Activated CD4-positive, alpha-beta T cell treated with anti-CD3 and anti-CD28 coated beads, Interleukin-2, Interleukin-6, amounts not matched to agents 100 ng/mL and 50 ng/mL, durations not matched to agents 16 hours and 8 hours (primary cell): ENCODE measurements at regions not wholly inside any gene's neighbourhood (a gene's known extent, or its start where the extent isn't known, plus 50 kb on each side); places are given as distances from the start of the nearest gene placed in this dataset.
"Not testable (repeated sequence)": the region's sequence is repeated elsewhere in the genome, so short reads cannot be mapped to it uniquely, and the experiment has no call there.

Source experiments
- DNase-seq: peaks from one replicate; pipeline ENCODE4 v3.0.0-alpha.2; 2020

DNA sequence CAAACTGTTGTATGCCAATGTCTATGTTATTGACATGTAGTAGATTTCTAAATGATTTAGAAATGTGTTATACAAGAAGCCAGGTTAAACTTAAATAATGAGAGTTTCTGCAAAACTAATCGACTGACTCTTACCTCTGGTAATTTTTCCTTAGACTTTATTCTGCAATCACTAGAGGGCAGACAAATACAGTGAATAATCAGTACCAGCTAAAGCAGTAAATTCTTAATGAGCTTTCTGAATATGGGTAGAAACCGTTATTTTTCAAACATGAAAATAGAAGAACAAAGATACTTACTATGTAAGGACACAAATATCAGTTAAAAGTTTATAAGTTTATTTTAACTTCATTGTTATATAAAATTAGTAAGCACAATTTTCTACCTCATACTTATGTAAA, 97.9 kb upstream of the RGS1 start:
- peak; percentile 64 for DNase-seq

DNA sequence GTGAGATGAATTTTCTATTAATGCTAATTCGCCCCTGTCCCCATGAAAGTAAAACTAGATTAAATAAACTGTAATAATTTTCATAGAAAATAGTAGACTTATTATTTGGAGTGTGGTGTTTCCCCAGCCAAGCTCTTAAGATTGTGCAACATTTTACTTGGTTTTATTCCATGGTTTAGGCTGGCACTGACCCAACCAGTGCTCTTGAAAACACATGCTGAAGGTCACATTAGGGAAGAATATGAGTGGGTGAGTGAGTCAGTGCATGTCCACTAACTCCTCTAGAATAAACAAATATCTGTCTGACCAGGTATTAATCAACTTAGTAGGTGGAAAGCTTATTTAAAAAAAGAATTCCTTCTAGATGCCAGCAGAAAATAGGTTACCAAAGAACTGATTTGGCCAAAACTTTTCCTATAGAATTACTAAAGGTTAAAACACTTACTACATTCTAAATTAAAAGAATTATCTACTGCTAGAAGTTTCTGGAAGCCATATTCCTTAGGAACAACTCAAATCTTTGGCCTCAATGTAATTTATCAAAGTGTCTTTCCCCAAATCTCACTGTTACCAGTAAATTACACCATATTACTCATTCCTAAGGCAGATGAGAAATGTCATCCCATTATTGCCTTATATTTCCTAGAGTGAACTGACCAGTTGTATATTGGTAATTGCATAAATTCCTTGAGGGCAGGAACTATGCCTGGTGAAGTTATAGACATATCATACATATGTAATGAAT, 89.7 kb upstream of the RGS1 start:
- no peak for DNase-seq

DNA sequence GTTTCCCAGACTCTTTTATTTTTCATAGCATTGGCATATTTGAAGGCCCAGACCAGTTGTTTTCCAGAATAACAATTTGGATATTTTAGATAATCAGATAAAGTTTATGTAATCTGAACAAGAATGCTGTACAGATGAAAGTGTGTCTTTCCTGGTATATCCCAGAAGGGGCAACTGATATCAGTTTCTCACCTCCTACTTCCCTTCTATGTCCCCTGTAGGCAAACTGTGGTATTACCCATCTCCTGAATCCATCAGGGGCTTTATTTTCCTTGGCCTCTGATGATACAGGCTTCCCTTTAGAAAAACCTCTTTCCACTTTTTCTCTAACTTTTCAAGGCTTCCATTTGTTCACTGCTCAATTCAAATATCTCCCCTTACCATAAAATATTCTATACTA, 87.5 kb upstream of the RGS1 start:
- no peak for DNase-seq

GRCh38 chr1:192489047-192489446, 86.5 kb upstream of the RGS1 start:
- no peak for DNase-seq

GRCh38 chr1:192489748-192490147, 85.8 kb upstream of the RGS1 start:
- peak; percentile 27 for DNase-seq

DNA sequence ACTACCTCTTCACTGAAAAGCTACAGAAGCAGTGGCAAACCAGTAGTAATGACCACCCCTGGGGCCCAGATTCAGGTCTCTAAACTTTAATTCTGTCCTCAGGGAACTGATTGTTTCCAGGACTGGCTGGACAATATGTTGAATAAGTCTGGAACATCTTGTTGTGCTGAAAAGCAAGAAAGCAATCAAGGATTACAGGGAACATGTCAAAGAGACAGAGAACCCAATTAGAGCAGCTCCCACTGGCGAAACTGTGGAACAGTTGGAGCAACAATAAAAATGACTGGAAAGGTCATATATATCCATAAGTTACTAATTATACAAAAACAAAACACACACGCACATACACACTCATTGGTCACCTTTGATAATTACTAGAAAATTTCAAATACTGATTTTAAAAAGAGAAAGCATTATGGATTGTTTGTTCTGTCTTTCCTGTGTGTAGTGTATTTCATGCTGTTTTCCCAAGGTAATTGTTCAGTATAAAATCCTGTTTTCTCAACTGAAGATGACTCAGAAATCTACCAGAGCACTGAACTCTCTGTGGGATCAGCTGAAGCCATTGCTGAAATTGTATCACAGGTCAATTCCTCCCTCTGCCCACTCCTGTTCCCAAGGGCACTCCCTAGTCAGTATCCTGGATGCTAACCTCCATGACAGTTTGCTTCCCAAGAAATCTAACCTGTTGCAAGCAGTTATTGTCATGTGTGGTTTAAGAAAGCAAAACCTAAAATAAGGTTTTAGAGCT, 83.6 kb upstream of the RGS1 start:
- DNase-seq, result no peak

GRCh38 chr1:192493584-192493983, 82.0 kb upstream of the RGS1 start:
- no peak for DNase-seq

- DNase-seq, result no peak
Observed at GRCh38 chr1:192496369-192497056, 79.1 kb upstream of the RGS1 start.

- DNase-seq, result no peak
Observed at GRCh38 chr1:192497214-192497794, 78.3 kb upstream of the RGS1 start.

DNA sequence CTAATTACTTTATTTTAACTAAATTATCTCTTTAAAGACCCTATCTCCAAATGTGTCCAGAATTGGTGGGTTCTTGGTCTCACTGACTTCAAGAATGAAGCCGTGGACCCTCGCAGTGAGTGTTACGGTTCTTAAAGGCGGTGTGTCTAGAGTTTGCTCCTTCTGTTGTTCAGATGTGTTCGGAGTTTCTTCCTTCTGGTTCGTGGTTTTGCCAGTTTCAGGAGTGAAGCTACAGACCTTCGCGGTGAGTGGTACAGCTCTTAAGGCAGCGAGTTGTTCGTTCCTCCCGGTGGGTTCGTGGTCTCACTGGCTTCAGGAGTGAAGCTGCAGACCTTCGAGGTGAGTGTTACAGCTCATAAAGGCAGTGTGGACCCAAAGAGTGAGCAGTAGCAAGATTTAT, 77.5 kb upstream of the RGS1 start:
- DNase-seq, result not testable (repeated sequence)

DNA sequence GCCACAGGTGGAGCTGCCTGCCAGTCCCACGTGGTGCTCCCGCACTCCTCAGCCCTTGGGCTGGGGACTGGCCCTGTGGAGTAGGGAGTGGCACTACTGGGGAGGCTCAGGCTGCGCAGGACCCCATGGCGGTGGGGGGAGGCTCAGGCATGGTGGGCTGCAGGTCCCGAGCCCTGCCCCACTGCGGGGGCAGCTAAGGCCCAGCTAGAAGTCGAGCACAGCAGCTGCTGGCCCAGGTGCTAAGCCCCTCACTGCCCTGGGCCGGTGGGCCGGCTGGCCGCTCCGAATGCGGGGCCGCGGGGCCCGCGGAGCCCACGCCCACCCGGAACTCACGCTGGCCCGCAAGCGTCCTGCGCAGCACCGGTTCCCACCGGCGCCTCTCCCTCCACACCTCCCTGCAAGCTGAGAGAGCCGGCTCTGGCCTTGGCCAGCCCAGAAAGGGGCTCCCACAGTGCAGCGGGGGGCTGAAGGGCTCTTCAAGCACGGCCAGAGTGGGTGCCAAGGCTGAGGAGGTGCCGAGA, 76.5 kb upstream of the RGS1 start:
- DNase-seq, result not testable (repeated sequence)

DNA sequence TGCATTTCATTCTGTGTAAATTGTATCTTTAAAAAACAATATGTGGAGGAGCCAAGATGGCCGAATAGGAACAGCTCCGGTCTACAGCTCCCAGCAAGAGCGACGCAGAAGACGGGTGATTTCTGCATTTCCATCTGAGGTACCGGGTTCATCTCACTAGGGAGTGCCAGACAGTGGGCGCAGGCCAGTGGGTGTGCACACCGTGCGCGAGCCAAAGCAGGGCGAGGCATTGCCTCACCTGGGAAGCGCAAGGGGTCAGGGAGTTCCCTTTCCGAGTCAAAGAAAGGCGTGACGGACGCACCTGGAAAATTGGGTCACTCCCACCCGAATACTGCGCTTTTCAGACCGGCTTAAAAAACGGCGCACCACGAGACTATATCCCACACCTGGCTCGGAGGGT, 75.0 kb upstream of the RGS1 start:
- DNase-seq, result not testable (repeated sequence)

- DNase-seq, result peak; percentile 68
Observed at GRCh38 chr1:192506741-192507155, 68.8 kb upstream of the RGS1 start.

DNA sequence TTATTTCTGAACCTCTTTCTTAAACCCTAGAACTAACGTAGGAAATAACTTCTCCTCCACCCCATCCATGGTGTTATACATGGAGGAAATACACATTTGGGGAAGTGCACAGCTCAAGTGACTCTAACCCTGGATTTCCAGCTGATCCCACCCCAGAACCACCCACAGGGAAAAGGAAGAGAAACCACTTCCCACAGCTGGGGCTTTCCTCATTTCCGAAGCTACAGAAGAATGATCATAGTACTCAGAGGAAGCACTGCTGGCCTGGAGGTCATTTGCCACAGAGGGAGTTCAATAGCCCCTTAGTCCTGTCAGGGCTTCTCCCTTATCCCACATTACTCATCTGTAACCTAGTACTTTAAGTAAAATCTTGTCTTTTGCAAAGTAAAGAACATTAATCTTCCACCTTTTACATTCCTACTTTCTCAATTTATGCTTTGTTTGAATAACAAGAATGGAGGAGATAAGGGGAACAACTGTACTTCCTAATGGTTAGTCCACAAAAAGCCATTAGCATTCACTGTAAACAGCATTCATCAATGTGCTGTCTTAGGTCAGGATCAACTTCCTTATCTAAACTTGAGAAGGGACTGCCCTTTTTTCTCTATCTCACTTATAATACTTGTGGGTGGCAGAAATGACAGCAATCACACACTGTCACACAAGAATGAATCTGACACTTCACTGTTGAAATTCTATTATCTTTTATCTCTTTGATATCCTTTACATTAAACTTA, 63.0 kb upstream of the RGS1 start:
- DNase-seq, result no peak

DNA sequence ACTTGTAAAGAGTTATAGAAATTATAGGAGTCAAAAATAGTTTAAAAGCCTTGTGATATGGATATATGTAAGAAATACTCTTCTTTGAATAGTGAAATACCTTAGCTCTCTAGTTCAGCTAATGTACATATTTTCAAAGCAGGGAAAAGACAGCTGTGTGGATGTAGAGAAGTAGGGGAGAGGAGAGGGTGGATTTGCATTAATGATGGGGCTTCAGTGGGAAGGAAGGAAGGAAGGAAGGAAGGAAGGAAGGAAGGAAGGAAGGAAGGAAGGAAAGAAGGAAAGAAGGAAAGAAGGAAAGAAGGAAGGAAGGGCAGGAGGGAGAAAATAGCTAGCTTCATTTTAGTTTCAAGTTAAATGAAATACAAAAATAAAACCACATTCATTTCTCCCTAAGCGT, 62.4 kb upstream of the RGS1 start:
- no peak for DNase-seq

DNA sequence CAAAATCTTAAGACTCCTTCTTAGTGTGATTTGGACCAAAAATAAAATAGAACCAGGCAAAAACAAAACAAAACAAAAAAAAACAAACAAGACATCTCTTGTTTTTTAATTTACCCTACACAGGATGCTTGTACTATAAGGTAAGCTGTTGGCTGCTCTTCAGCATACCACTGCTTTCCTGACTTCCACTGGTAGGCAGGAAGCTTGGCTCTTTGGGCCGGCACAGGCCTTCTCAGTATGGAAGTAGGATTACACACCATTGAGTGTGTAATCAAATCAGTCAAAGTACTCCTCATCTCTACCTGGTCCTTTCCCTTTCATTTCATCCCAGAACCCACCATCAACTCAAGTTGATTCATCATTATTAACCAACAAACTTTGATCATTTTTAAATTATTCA, 61.9 kb upstream of the RGS1 start:
- DNase-seq, result no peak

- peak; percentile 95 for DNase-seq
Observed at GRCh38 chr1:192516776-192517297, 58.7 kb upstream of the RGS1 start.

DNA sequence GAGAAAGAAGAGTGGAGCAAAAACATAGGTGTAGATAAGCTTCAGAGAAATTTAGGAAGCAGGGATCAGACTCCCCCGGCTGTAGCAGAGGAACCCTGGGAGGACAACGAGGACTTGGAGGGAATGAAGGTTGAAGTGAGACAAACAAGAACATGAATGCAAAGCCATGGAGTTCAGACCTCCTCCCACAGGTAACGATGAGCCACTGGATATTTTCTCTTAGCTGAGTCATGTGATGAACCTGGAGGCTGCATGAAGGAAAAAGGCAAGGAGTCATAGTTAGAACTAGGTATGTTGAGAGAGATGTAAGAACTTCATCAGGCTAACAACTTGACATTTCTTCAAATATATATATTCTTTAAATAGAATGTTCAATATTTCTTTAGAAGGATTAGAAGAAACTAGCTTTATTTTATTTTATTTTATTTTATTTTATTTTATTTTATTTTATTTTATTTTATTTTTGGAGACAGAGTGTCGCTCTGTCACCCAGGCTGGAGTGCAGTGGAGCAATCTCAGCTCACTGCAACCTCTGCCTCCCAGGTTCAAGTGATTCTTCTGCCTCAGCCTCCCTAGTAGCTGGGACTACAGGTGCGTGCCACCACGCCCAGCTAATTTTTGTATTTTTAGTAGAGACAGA, 57.7 kb upstream of the RGS1 start:
- peak; percentile 44 for DNase-seq

- DNase-seq, result peak; percentile 68
Observed at GRCh38 chr1:192518700-192519099, 56.9 kb upstream of the RGS1 start.

DNA sequence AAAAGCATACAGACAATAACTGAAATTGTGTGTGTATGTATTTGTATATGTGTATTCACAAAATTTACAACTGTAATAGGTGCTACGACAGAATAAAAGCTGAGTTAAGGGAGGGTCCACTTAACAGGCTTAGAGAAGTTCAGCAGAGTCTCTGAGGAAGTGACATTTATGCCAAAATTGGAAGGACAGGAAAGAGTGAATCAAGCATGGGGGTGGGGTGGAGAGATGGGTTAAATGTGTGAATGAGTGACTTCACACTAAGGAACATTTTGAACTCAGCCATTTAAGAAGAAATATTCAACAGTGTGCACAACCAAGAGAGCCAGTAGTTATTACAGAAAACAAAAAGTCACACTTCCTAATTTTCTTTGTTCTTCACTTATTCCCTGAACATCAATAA, 53.8 kb upstream of the RGS1 start:
- peak; percentile 61 for DNase-seq

DNA sequence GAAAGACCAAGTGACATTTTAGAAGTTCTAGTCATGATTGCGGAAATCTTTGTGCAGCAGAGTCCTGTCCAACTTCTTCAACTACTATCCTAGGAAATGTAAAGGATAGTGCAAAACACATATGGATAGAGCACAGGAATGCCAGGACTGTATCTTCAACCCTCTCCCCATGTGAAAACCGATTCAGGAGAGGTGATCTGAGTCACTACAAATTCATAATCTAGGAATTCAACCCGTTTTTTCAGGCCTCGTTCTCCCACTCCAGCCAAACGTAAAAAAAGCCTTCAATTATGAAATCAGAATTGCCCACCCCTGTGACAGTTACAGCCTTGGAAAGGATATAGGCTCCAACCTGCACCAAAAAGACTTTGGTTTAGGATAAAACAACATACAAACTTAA, 52.9 kb upstream of the RGS1 start:
- no peak for DNase-seq

GRCh38 chr1:192524223-192524622, 51.4 kb upstream of the RGS1 start:
- DNase-seq, result no peak
